NCI-H2107 treated with DMSO at 0.1 percent for 48 hours (cell line): ENCODE measurements at regions not wholly inside any gene's neighbourhood (a gene's known extent, or its start where the extent isn't known, plus 50 kb on each side); places are given as distances from the start of the nearest gene placed in this dataset.

Source experiments
- DNase-seq: peaks from one replicate; lab custom pipeline; 2025; ENCODE audit not compliant: unreplicated experiment; lab: John Stamatoyannopoulos, UW

DNA sequence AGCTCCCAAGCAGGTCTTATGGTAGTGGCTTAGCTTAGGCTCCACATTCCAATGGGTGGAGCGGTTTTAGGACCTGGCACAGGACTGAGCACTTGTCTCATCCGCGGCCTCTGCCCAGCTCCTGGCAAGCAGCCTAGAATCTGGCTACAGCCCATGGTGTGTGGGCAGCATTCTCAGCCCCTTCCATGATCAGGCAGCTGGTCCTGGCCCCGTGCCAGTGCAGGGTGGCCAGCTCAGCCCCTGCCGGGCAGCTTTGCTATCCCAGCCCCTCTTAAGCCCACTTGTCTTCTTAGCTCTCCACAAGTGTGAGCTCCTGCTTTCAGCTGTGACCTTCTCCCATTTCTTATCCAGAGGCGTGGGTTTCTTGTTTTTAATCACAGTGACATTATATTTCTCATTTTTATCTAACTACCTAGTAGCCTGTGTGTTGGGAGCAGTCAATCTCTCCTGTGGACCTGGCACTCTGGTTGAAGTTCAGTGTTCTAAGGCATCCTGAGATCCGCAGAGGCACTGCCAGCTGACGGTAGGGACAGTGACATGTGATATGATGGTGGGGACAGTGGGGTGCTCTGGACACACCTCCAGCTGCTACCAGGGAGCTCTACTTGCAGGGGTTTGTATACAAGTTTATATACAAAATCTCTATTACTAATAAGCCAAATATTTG lies 84.5 kb upstream of the PRNP start:
- DNase-seq: no peak

DNA sequence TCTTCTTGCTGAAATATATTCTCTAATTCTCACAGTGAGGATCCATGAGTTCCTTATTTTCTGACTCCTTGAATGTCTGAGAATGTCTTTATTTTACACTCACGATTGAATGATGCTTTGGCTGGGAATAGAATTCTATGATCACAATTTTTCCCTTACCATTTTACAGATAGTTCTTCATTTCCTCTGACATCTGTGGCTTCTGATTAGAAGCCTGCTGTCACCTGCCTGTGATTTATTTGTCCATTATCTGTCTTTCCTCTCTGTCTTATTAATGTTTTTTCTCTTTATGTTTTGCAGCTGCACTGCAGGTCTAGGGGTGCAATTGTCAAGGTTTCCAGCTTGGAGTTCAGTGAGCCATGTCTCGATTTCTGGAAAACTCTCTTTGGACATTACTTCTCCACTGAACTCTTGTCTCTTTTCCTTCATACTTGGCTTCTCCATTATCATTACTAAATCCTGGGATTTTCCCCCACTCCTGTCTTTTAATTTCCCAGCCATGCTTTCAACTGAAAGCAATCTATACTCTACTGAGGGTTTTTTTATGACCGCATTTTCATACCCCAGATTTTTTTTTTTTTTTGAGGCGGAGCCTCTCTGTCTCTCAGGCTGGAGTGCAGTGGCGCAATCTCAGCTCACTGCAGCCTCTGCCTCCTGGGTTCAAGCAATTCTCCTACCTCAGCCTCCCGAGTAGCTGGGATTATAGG lies 85.8 kb upstream of the PRNP start:
- DNase-seq: no peak

GRCh38 chr20:4597215-4597614 lies 89.0 kb upstream of the PRNP start:
- no peak for DNase-seq

DNA sequence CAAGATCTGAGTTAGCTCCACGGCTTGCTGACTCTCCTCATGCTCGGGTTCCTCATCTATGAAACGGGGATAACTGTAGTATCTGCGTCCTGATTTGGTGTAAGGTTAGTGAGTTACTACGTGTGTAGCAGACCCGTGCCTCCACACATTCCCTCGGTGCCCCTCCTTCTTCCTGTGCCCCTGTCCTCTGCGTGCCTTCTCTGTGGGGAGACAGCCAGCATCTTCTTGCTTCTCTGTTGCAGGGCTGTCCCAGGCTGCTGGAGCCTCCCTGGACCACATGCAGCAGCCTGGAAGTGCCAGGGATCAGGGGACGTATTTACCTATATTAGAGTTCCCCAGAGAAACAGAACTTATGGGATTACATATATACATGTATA lies 93.1 kb upstream of the PRNP start:
- no peak for DNase-seq

DNA sequence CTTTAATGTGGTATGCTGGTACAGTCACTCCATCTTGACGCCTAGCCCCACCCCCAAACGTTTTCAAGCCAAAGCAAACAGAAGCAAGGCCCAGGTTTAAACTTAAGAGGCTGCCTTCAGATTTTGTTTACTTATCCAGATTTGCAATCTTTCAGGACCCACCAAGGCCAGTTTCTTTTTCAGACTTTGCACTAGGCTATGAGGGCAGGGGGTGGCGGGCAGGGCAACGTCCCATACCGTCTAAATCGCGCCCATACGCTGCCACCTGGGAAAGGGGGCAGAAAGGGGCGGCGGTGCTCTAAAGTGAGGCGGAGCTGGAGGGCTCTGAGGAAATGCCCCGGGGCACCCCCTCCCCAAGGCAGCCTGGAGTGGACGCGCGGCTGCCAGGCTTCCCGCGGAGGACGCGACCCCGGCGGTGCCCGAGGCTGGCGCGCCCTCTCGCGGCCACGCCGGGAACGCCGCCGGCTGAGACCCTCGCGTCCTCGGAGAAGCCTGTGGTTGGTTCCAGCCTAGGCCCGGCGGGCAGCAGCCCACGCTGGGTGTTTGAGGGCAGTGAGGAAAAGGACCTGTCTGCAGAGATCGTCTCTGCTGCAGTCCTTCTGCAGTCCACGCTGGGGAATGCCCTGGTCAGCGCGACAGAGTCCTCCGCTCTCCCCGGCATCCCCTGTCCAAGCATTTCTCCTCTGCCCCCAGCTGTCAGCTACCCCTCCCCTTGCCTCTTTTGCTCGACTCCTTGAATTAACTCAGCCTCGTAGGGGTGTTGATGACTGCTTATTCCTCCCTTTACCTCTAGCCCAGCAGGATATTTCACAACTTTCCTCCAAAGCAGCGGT lies 93.7 kb upstream of the PRNP start:
- DNase-seq: no peak

DNA sequence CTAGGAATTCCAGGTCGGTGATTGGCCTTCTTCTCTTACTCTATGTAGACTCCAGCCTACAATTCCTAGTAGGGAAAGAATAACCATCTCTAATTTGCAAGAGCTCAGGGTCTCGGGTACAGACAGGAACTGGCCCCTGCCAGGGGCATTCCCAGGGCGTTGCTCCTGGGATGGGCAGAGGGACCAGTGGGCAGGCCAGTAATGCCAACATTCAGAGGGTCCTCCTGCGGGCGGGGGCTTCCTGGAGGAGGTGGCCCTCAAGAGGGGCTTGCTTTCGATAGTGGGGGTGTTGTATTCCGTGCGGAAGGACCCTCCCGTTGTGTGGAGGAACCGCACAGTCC lies 94.3 kb upstream of the PRNP start:
- DNase-seq: no peak

DNA sequence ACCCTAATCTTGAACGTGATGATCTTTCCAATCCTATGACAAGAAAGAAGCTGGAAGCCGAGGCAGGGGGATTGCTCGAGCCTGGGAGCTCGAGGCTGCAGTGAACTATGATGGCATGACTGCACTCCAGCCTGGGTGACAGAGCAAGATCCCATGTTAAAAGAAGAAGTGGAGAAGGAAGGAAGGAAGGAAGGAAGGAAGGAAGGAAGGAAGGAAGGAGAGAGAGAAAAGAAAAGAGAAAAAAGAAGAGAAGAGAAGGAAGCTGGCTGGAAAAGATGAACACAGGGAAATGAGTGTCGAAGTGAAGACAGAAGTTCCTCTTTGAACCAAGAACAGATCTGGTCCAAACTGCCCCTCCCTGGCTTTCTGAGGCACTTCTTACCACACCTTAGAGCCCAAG lies 100.5 kb upstream of the PRNP start:
- DNase-seq: no peak

- DNase-seq: no peak
These were observed 101.0 kb upstream of the PRNP start for GRCh38 chr20:4585104-4585753.

GRCh38 chr20:4584510-4584909 lies 101.7 kb upstream of the PRNP start:
- no peak for DNase-seq

GRCh38 chr20:4581838-4582237 lies 104.4 kb upstream of the PRNP start:
- DNase-seq: no peak

DNA sequence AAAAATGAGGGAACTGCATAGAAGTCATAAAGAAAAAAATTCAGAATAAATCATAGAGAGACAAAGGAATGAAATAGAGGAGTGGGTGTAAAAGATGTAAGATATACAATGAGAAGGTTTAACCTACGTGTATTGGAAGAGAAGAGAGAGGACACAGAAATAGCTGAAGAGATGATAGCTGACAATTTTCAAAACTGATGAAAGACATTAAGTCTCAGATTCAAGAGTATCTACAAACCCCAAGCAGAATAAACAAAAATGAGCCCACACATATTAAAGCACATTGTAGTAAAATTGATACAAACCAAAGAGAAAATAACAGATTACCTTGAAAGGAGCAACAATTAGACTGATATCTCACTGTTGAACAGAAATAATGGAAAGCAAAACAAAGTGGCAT lies 107.9 kb upstream of the PRNP start:
- no peak for DNase-seq

DNA sequence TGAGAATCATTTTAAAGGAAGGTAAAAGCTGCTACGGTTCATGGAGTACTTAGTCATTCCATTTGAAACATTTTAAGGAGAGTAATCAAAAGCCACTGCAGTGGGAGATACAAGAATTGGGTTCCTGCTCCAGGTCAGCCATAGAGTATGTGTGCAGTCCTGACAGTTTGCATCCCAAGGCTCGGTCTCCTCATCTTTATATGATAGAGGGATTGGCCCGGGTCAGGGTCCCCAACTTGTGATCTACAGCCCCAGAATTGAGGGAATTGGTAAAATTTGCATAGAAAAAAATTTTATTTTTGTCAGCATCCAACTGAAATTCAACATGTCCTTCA lies 111.9 kb upstream of the PRNP start:
- no peak for DNase-seq

DNA sequence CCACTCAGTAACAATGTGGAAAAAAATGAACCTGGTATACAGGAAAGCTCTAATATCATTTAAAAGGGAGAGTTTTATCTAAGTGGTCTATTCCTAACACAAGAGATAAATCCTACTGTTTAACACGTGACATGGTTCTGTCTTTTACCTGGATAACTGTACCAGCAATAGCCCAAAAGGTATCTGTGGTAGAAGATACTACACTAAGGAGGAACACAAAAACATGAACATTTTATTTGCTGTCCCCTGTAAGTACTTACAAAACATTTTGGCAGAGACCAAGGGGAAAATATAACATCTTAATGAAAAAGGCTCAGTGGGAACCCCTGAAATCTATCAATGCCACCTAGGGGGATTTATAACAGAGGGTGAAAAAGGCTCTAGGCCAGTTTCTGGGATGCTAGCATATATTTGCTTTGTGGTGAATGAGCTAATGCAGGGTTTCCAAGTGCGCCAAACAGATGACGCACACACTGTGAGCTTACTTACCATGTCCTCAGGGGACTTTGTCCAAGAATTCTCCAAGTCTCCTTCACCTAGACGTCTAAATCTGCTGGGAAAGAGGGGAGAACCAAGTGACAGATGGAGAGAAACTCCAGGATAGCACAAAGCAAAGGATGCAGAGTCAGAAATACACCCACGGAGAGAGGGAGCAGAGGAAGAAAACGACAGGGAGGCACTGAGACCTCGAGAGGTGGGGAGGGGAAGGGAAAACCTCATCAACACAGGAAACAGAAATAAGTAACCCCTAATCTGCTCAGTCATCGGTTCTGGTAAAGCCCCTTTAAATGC lies 112.5 kb upstream of the PRNP start:
- DNase-seq: no peak

DNA sequence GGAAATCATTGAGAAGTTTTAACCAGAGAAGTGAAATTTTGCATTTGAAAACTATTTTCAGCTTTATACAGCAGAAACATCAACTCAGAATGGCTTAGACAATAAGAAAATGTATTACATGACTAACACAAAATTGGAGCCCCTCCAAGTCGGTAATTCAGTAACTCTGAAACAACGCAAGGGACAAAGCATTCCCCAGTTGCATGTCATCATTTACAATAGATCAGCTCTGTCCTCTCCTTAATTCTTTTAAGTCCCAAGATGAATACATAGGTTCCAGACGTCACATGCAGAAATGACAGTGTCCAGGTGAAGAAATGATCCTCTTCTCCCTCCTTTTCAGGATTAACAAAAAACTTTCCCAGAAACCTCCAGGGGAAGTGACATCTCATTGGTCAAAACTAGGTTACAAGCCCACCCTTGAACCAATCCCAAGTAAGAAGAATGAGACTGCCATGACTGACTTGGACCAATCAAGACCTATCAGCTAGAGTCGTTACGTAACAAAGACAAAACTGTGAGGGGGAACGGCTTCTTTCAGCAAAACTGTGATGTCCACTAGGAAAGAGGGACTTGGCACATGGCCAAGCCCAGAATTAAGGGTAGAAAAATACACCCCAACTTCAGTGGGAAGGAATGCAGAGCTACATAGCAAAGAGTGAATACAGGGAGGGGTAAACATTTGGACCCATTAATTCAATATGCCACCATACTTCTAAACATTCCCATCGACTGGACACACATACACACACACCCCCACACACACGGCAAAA lies 114.3 kb upstream of the PRNP start:
- no peak for DNase-seq

GRCh38 chr20:4569865-4570264 lies 116.4 kb upstream of the PRNP start:
- DNase-seq: no peak

GRCh38 chr20:4569092-4569491 lies 117.2 kb upstream of the PRNP start:
- DNase-seq: no peak

GRCh38 chr20:4568361-4568959 lies 117.8 kb upstream of the PRNP start:
- DNase-seq: no peak

GRCh38 chr20:4567170-4567569 lies 119.1 kb upstream of the PRNP start:
- DNase-seq: no peak

- no peak for DNase-seq
These were observed 122.7 kb upstream of the PRNP start for GRCh38 chr20:4563534-4563933.

- DNase-seq: no peak
These were observed 123.2 kb upstream of the PRNP start for GRCh38 chr20:4563031-4563430.
